Neuron (in vitro differentiated cells): ENCODE measurements at regions not wholly inside any gene's neighbourhood (a gene's known extent, or its start where the extent isn't known, plus 50 kb on each side); places are given as distances from the start of the nearest gene placed in this dataset.

Experiments
- H2AFZ ChIP-seq: one replicate; pipeline ENCODE4 v1.6.1; 2013; ENCODE audit warnings: low read depth, mild to moderate bottlenecking, inconsistent platforms, low read length, moderate library complexity
- H3K27me3 ChIP-seq: one replicate; pipeline ENCODE4 v1.6.1; 2013; ENCODE audit warnings: low read length; ENCODE audit not compliant: insufficient read depth
- H3K36me3 ChIP-seq: one replicate; pipeline ENCODE4 v1.6.1; 2013; ENCODE audit warnings: low read length; ENCODE audit not compliant: insufficient read depth
- H3K4me1 ChIP-seq: one replicate; pipeline ENCODE4 v1.6.1; 2013; ENCODE audit warnings: low read length; ENCODE audit not compliant: insufficient read depth
- H3K4me3 ChIP-seq: 2 replicates; pipeline ENCODE4 v1.5.1; 2013; ENCODE audit warnings: mild to moderate bottlenecking, low read length, moderate library complexity
- H3K9me3 ChIP-seq: one replicate; pipeline ENCODE4 v1.6.1; 2013; ENCODE audit warnings: low read length

DNA sequence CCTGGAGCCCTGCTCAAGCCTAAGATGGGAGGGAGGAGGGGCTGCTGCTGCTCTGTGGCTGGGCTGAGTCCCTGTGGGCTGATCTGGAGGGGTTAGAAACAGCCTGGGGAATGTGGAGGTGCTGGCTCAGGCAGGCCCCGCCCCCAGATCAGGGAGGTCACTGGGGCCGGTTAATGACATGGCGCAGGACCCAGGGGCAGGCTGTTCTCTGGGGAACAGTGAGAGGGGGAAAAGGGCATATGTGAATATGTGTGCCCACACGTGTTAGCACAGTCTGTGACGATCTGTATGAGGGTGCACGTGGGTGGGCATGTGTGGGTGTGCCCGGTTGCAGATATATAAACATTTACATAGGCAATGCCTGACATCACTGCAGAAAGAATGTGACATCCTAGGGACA, 143.5 kb downstream of the MIAT start:
- no peaks in the 10 kb centered on the region for H3K9me3 ChIP-seq
- no peaks in the 10 kb centered on the region for H3K27me3 ChIP-seq
- no peak overlapping the region for H2AFZ ChIP-seq
- H3K4me3 ChIP-seq = no peak overlapping the region
- H3K4me1 ChIP-seq = peaks cover 8% of the 10 kb centered on the region
- no peaks in the 10 kb centered on the region for H3K36me3 ChIP-seq

DNA sequence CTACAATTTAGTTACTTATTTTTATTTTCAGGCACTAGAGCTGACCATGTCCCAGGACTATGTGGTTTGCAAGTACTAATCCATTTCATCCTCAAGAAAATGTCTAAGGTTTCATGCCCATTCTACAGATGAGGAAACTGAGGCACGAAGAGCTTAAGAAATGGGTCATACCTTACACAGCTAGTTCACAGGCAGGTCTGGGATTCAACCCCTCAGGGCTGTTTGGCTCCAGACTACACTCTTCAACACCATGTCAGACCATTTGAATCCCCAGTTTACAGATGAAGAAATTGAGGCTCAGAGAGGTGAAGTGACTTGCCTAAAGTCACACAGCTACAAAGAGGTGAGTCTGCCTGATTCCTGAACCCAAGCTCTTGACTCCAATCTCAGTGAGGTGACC, 144.1 kb downstream of the MIAT start:
- Histone ChIP-seq H2AFZ (no peak overlapping the region), H3K4me3 (no peak overlapping the region), H3K27me3 (no peaks in the 10 kb centered on the region), H3K4me1 (peaks cover 8% of the 10 kb centered on the region), H3K9me3 (no peaks in the 10 kb centered on the region), H3K36me3 (no peaks in the 10 kb centered on the region)

DNA sequence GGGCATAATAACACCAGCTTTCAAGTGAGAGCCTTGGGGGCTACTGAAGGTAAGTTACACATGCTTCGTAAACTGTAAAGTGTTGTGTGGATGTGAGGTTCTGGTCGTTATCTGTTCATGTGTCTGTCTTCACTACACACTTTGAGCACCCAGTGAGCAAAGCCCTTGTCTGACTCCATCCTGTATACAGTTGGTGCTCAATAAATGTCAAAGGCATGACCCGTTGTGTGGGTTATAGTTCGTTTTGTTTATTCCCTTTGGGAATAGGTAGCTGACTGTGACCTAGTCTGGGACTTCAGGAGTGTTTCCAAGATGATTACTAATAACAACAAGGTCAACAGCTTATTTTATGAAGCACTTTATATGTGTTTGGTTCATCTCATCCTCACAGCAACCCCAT, 146.9 kb downstream of the MIAT start:
- H3K9me3 ChIP-seq = no peaks in the 10 kb centered on the region
- no peak overlapping the region for H3K4me3 ChIP-seq
- H3K4me1 ChIP-seq = peaks cover 8% of the 10 kb centered on the region
- no peak overlapping the region for H2AFZ ChIP-seq
- H3K27me3 ChIP-seq = no peaks in the 10 kb centered on the region
- H3K36me3 ChIP-seq = no peaks in the 10 kb centered on the region

DNA sequence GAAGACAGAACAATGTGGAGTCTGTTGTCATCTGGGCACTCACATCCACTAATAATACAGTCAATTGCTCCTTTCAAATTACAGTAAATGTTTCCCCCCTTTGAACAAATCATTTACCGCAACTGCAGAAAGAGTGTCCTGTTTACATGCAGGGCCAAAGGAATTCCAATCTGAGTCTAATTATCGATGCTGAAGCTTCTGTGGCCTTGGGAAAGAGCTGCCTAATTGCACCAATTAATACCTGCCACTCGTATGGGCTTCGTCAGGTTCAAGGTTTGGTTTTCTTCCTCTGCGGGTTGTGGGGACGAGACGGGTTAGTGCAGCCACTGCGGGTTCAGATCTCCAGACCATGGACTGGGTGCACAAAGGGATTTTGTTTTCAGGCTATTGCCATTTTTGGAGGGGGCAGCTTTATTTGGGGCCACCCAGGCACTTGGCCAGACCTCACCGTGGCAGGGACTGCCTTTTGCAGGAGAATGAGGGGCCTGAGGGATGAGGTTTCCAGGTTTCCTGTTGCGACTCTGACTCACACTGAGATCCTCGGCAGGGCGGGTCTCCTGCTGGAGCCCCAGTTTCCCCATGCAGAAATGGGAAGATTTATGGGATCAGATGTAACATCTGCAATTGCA, 147.6 kb downstream of the MIAT start:
- Histone ChIP-seq H3K4me3 (no peak overlapping the region), H3K4me1 (peaks cover 8% of the 10 kb centered on the region), H3K9me3 (no peaks in the 10 kb centered on the region), H3K36me3 (no peaks in the 10 kb centered on the region), H3K27me3 (no peaks in the 10 kb centered on the region), H2AFZ (no peak overlapping the region)

DNA sequence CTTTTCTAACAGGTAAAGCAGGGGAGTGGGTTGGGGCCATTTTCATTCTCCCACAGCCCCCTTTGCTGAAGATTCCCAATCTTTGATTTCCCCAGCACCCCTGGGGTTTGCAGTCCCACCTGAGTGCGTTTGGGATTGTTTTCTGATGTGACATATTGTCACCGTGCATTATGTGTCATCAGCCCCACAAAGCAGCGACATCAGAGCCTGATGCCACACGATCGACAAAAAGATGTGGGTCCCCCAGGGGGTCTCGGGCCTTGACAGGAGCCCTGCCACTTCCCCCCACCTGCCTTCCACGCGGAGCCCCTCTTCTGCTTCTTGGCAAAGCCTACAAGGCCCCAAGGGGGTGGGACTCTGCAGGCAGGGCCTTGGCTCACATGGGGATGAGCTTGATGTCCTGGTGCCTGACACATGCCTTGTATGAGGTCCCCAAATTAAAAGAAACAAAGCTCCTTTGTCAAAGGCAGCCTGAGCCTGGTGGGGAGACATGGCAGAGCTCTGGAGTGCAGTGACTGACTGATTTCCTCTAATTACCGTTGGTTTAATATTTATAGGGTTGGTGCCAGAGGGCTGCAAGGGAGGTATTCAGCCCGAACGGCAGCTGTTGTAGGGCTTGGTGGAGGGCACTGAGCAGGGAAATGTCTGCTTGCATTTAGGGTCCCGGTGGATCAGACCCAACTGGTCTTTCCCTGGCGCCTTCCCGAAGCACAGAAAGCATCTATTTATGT, 149.2 kb downstream of the MIAT start:
- Histone ChIP-seq H3K4me1 (peaks cover 12% of the 10 kb centered on the region), H3K36me3 (no peaks in the 10 kb centered on the region), H3K9me3 (no peaks in the 10 kb centered on the region), H3K4me3 (no peak overlapping the region), H2AFZ (no peak overlapping the region), H3K27me3 (no peaks in the 10 kb centered on the region)

DNA sequence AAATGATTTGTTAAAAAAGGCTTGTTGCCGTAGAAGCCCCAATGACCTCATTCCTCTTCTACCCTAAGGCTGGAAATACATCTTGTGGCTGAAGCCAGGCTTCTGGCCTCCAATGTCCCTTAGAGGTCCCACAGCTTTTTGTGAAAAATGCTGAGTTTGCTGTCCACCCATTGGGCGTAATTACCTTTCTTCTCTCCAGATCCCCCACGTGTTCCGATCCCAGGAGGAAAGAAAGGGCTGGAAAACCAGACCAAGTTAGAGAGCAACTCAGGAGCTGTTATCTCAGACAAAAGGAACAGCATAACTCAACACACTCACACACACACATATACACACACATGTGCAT, 154.2 kb downstream of the MIAT start:
- Histone ChIP-seq H2AFZ (no peak overlapping the region), H3K36me3 (no peaks in the 10 kb centered on the region), H3K9me3 (no peaks in the 10 kb centered on the region), H3K4me3 (no peak overlapping the region), H3K27me3 (no peaks in the 10 kb centered on the region), H3K4me1 (peaks cover 13% of the 10 kb centered on the region)

DNA sequence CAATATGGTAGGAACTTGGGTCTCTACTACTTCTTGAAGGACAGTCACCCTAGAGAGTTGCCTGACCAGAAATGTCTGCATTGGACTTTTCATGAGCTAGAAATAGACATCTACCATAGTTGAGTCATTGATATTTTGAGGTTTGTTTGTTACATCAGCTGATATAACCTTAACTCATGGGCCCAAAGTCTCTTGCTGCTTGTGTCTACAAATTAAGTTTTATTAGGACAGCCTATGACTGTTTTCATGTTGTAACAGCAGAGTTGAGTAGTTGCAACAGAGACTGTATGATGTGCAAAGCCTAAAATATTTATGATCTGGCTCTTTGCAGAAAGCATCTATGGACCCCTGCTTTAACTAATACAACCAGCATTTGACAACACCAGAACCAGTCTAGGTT, 155.3 kb downstream of the MIAT start:
- Histone ChIP-seq H3K4me1 (peaks cover 13% of the 10 kb centered on the region), H3K36me3 (no peaks in the 10 kb centered on the region), H3K9me3 (no peaks in the 10 kb centered on the region), H3K4me3 (no peak overlapping the region), H2AFZ (no peak overlapping the region), H3K27me3 (no peaks in the 10 kb centered on the region)

DNA sequence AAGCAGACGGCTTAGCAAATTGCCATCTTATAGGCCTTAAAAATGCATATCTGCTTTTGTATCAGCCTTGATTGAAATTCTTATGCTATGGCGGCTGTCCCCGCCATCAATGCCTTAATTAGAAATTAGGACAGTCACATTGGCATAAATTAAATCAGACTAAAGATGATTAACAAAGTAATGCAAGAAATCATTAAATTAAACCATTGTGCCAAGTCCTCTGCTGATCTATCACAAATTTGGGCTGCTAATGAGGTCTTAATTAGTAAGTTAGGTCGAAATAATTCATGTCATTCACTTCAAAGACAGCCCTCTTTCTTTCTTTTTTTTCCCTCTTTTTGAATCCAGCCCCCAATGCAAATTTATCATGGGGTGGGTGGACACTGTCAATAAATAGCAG, 159.3 kb downstream of the MIAT start:
- H3K4me3 ChIP-seq = no peak overlapping the region
- H3K9me3 ChIP-seq = peaks cover 4% of the 10 kb centered on the region
- no peak overlapping the region for H2AFZ ChIP-seq
- no peaks in the 10 kb centered on the region for H3K27me3 ChIP-seq
- no peaks in the 10 kb centered on the region for H3K36me3 ChIP-seq
- no peaks in the 10 kb centered on the region for H3K4me1 ChIP-seq

DNA sequence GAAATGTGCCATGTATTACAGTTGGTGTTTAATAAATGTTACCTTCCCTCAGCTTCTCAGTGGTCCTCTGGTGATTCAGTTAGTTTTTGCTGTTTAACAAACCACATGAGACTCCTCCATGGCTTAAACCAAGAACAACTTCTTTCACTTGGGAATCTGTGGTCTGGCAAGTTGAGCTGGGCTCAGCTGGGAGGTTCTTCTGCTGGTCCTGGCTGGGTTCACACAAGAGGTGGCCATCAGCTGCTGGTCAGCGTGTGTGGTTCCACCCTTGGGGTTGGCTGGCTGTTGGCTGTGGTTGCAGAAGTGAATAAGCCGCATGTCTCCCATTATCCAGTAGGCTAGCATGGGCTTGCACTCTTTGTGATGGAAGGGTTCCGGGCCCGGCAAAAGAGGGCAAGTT, 160.5 kb downstream of the MIAT start:
- H3K4me1 ChIP-seq = no peaks in the 10 kb centered on the region
- H3K9me3 ChIP-seq = peaks cover 4% of the 10 kb centered on the region
- no peaks in the 10 kb centered on the region for H3K36me3 ChIP-seq
- no peak overlapping the region for H3K4me3 ChIP-seq
- no peaks in the 10 kb centered on the region for H3K27me3 ChIP-seq
- no peak overlapping the region for H2AFZ ChIP-seq

DNA sequence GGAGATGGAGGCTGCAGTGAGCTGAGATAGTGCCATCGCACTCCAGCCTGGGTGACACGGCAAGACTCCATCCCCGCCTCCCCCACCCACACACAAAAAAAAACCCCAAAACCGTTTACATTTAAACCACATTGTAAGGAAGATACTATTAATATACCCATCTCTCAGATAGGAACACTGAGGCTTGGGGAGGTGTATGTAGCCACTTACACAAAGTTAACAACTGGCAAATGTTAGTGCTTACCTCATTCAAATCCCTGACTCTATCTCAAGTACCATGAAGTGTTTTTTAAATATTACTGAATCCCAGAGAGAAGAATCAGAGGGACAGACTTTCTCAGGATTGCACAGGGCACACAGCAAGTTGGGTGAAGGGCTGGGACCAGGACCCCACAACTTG, 164.5 kb downstream of the MIAT start:
- Histone ChIP-seq H2AFZ (no peak overlapping the region), H3K9me3 (peaks cover 4% of the 10 kb centered on the region), H3K4me3 (no peak overlapping the region), H3K27me3 (no peaks in the 10 kb centered on the region), H3K36me3 (no peaks in the 10 kb centered on the region), H3K4me1 (no peaks in the 10 kb centered on the region)

DNA sequence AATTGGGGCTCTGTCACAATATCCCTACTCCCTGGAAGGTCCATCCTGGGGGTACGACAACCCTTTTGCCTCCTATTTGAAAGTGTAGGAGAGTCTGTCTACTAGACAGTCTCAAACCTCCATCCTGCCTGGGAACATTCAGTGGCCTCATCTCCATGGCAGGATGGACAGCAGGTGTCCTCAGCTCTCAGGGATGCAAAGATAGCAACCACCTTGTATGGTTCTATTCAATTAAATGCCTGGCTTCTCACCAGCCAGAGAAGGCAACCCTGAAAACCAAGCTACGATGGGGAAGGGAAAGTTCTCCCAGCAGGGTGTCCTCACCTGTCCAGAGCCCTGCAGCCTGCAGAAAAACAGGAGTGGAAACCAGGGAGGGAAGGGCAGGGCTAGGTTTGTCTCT, 164.9 kb downstream of the MIAT start:
- no peaks in the 10 kb centered on the region for H3K36me3 ChIP-seq
- H3K9me3 ChIP-seq = peaks cover 4% of the 10 kb centered on the region
- no peaks in the 10 kb centered on the region for H3K27me3 ChIP-seq
- H2AFZ ChIP-seq = no peak overlapping the region
- H3K4me1 ChIP-seq = no peaks in the 10 kb centered on the region
- H3K4me3 ChIP-seq = no peak overlapping the region

DNA sequence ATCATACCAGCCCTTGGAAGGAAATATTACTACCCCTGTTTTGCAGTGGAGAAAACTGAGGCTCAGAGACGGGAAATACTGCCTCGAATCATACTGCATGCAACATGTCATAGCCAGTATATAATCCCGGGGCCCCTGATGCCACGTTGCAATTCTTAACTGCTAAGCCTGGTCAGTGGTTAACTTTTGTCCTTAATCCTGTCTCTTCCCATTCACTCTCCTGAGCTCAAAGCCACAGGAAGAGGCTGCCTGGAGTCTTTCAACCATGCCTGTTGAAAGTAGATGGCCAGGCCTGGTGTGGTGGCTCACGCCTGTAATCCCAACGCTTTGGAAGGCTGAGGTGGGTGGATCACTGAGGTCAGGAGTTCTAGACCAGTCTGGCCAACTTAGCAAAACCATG, 166.6 kb downstream of the MIAT start:
- H2AFZ ChIP-seq = no peak overlapping the region
- no peaks in the 10 kb centered on the region for H3K4me1 ChIP-seq
- no peaks in the 10 kb centered on the region for H3K27me3 ChIP-seq
- H3K4me3 ChIP-seq = no peak overlapping the region
- H3K9me3 ChIP-seq = peaks cover 3% of the 10 kb centered on the region
- H3K36me3 ChIP-seq = no peaks in the 10 kb centered on the region

DNA sequence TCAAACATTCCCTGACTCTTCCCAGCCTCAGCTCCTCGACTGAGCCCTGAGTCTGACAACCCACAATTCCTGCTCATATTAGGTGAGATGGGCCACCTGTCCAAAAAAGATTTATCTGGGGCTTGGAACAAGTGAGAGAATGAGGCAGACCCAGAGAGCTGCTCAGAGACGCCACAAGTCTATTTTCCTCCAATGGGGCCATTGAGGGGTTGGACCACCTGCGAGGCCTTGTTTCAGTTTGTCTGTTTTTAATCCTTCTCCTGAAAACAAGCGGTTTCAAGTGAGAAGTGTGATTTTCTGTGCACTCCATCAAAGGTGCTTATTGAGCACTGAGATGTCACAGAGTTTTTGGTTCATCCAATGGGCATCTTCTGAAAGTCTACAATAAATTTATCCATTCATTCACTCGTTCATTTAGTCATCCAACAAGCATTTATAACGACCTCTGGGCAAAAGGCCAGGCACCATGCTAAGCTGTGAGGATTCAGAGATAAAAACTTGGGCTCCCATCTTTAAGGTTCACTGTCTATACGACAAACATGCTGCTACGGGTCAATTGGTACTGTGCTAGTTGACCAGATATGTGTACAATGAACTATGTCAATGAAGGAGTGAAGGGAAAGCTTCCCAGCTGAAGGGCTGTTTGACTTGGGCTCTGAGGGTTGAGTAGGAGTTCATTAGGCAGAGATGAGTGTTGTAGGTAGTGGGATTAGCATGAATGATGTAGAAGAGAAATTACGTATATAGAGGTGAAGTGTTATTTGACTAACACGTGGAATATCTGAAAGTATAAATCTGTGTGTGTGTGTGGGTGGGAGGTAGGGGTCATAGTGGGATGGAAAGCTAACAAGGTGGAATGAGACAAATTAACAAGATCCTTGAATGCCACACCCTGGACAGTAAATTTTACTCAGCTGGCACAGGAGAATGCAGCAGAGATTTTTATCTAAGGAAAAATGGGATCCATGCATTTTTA, 168.9 kb downstream of the MIAT start:
- Histone ChIP-seq H2AFZ (no peak overlapping the region), H3K4me3 (no peak overlapping the region), H3K36me3 (no peaks in the 10 kb centered on the region), H3K27me3 (no peaks in the 10 kb centered on the region), H3K4me1 (peaks cover 7% of the 10 kb centered on the region), H3K9me3 (no peaks in the 10 kb centered on the region)
